H1 (cell line): ENCODE measurements at regions not wholly inside any gene's neighbourhood (a gene's known extent, or its start where the extent isn't known, plus 50 kb on each side); places are given as distances from the start of the nearest gene placed in this dataset.
A peak's percentile ranks its signal among the peaks of the same experiment; 100 is the strongest.

ENCODE experiments used
- CTCF ChIA-PET: fragments of 300-600 bp; sonication (Branson Sonifier 250); formaldehyde crosslinking; loops from one replicate; lab custom pipeline; 2021; ENCODE audit not compliant: partially characterized antibody; lab: Charles Lee
- POLR2A ChIA-PET: fragments of 300-600 bp; sonication (Branson Sonifier 250); formaldehyde crosslinking; loops from one replicate; lab custom pipeline; 2021; ENCODE audit warnings: inconsistent platforms; ENCODE audit not compliant: partially characterized antibody; lab: Charles Lee
- DNase-seq, 2 experiments: peaks; one replicate each; pipeline versions ENCODE4 v3.0.0 to v3.0.0-alpha.2; 2010 to 2022; ENCODE audit warnings: low spot score in 2 of 2, low read depth in 1 of 2, mixed read lengths in 1 of 2
- FAIRE-seq: peaks from 2 replicates; lab custom pipeline; 2011; peaks lifted over from hg19 to GRCh38; lab: Jason Lieb, UNC
- H2AFZ ChIP-seq: 2 replicates; pipeline ENCODE4 v1.8.1; 2012; ENCODE audit warnings: low read length, inconsistent platforms
- H2AK5ac ChIP-seq: 2 replicates; pipeline ENCODE4 v1.6.1; 2013; ENCODE audit warnings: low read depth, low read length
- H2BK120ac ChIP-seq: replicated peaks from 2 replicates; pipeline ENCODE3; 2013; ENCODE audit warnings: low read depth, low read length, inconsistent platforms
- H2BK12ac ChIP-seq: 2 replicates; pipeline ENCODE4 v1.6.1; 2013; ENCODE audit warnings: low read depth, low read length
- H2BK15ac ChIP-seq: 2 replicates; pipeline ENCODE4 v1.6.1; 2013; ENCODE audit warnings: low read length
- H2BK20ac ChIP-seq: 2 replicates; pipeline ENCODE4 v1.6.1; 2013; ENCODE audit warnings: low read length
- H2BK5ac ChIP-seq: 2 replicates; pipeline ENCODE4 v1.6.1; 2013; ENCODE audit warnings: low read depth, low read length
- H3K14ac ChIP-seq: 2 replicates; pipeline ENCODE4 v1.6.1; 2013; ENCODE audit warnings: inconsistent platforms; ENCODE audit not compliant: insufficient read length
- H3K18ac ChIP-seq: 2 replicates; pipeline ENCODE4 v1.6.1; 2013; ENCODE audit warnings: low read length; ENCODE audit errors: extremely low read depth
- H3K23ac ChIP-seq: 2 replicates; pipeline ENCODE4 v1.6.1; 2013; ENCODE audit warnings: inconsistent platforms; ENCODE audit not compliant: insufficient read length
- H3K23me2 ChIP-seq: 2 replicates; pipeline ENCODE4 v1.6.1; 2013; ENCODE audit warnings: low read depth, low read length
- H3K27ac ChIP-seq: 2 replicates; pipeline ENCODE4 v1.6.1; 2011; ENCODE audit warnings: low read depth, low read length, inconsistent platforms
- H3K27me3 ChIP-seq, 4 experiments: replicated peaks in 1 of 4; 1 replicate in 1 of 4; 2 replicates in 3 of 4; pipeline versions ENCODE4 v1.6.1 to v1.8.1; 2011 to 2013; ENCODE audit warnings: low read length in 3 of 4, mild to moderate bottlenecking in 3 of 4, inconsistent platforms in 2 of 4, mixed read lengths in 2 of 4, moderate library complexity in 1 of 4; ENCODE audit not compliant: control insufficient read depth in 3 of 4, insufficient read depth in 3 of 4; ENCODE audit errors: extremely low read depth in 1 of 4
- H3K36me3 ChIP-seq, 4 experiments: 2 replicates each; pipeline versions ENCODE4 v1.6.1 to v1.8.1; 2011 to 2013; ENCODE audit warnings: mild to moderate bottlenecking in 4 of 4, low read length in 3 of 4, moderate library complexity in 2 of 4, control low read depth in 1 of 4, inconsistent platforms in 1 of 4; ENCODE audit not compliant: insufficient read depth in 4 of 4, control insufficient read depth in 2 of 4
- H3K4ac ChIP-seq: replicated peaks from 2 replicates; pipeline ENCODE3; 2013; ENCODE audit warnings: low read length, low read depth, mixed read lengths, inconsistent platforms; ENCODE audit not compliant: insufficient read length
- H3K4me1 ChIP-seq, 4 experiments: replicated peaks in 1 of 4; 1 replicate in 1 of 4; 2 replicates in 3 of 4; pipeline versions ENCODE4 v1.6.1 to v1.8.1; 2011 to 2013; ENCODE audit warnings: low read length in 3 of 4, inconsistent platforms in 2 of 4, mixed read lengths in 1 of 4; ENCODE audit not compliant: insufficient read depth in 4 of 4, control insufficient read depth in 3 of 4
- H3K4me2 ChIP-seq, 2 experiments: 2 replicates each; pipeline versions ENCODE4 v1.6.1 to v1.8.1; 2011 to 2013; ENCODE audit warnings: low read depth in 2 of 2, low read length in 2 of 2, control low read depth in 1 of 2, inconsistent platforms in 1 of 2, mild to moderate bottlenecking in 1 of 2; ENCODE audit not compliant: insufficient read depth in 1 of 2
- H3K4me3 ChIP-seq, 4 experiments: fragments of 200-600, 300-600 bp in 1 of 4; sonication (generic), shearing (Covaris generic), sonication (Bioruptor Twin) in 1 of 4; 2 replicates each; pipeline versions ENCODE4 v1.5.1 to v1.8.1; 2011 to 2016; ENCODE audit warnings: low read length in 4 of 4, low read depth in 3 of 4, control low read depth in 2 of 4, inconsistent platforms in 2 of 4, mild to moderate bottlenecking in 2 of 4, mixed read lengths in 1 of 4, moderate library complexity in 1 of 4; ENCODE audit not compliant: insufficient read depth in 2 of 4; ENCODE audit errors: extremely low read depth in 1 of 4
- H3K56ac ChIP-seq: replicated peaks from 2 replicates; pipeline ENCODE3; 2013; ENCODE audit warnings: low read depth, mild to moderate bottlenecking, mixed read lengths, low read length, inconsistent platforms; ENCODE audit not compliant: insufficient read length
- H3K79me1 ChIP-seq: 2 replicates; pipeline ENCODE4 v1.6.1; 2013; ENCODE audit warnings: low read depth, low read length, control low read depth
- H3K79me2 ChIP-seq, 2 experiments: 2 replicates each; pipeline versions ENCODE4 v1.6.1 to v1.8.1; 2012 to 2013; ENCODE audit warnings: low read length in 2 of 2, mild to moderate bottlenecking in 2 of 2, inconsistent platforms in 1 of 2; ENCODE audit not compliant: insufficient read depth in 2 of 2, control insufficient read depth in 1 of 2
- H3K9ac ChIP-seq, 4 experiments: replicated peaks in 1 of 4; 1 replicate in 1 of 4; 2 replicates in 3 of 4; pipeline versions ENCODE4 v1.6.1 to v1.8.1; 2011 to 2013; ENCODE audit warnings: low read depth in 3 of 4, low read length in 3 of 4, control low read depth in 2 of 4, mild to moderate bottlenecking in 2 of 4, moderate library complexity in 2 of 4, inconsistent platforms in 1 of 4; ENCODE audit errors: extremely low read depth in 1 of 4
- H3K9me3 ChIP-seq, 2 experiments: 2 replicates each; pipeline versions ENCODE4 v1.6.1 to v1.8.1; 2012 to 2013; ENCODE audit warnings: mild to moderate bottlenecking in 2 of 2, moderate library complexity in 2 of 2, control low read depth in 1 of 2, inconsistent platforms in 1 of 2, low read depth in 1 of 2, low read length in 1 of 2, mixed read lengths in 1 of 2; ENCODE audit not compliant: insufficient read depth in 2 of 2
- H4K20me1 ChIP-seq, 2 experiments: replicated peaks in 1 of 2; 2 replicates each; pipeline versions ENCODE3 to v1.8.1; 2011 to 2013; ENCODE audit warnings: inconsistent platforms in 2 of 2, low read length in 2 of 2, mild to moderate bottlenecking in 1 of 2; ENCODE audit not compliant: insufficient read depth in 2 of 2, control insufficient read depth in 1 of 2
- H4K5ac ChIP-seq: 2 replicates; pipeline ENCODE4 v1.6.1; 2013; ENCODE audit warnings: low read length, low read depth, mixed read lengths, inconsistent platforms; ENCODE audit not compliant: insufficient read length
- H4K8ac ChIP-seq: 2 replicates; pipeline ENCODE4 v1.8.0; 2013; ENCODE audit warnings: mild to moderate bottlenecking, moderate library complexity, low read length, inconsistent platforms; ENCODE audit not compliant: insufficient read depth; ENCODE audit errors: extremely low read depth
- H4K91ac ChIP-seq: replicated peaks from 2 replicates; pipeline ENCODE3; 2013; ENCODE audit warnings: low read length, mixed read lengths, inconsistent platforms; ENCODE audit not compliant: insufficient read length
- BACH1 ChIP-seq: IDR thresholded peaks from 2 replicates; pipeline ENCODE4 v1.6.1; 2012; ENCODE audit warnings: low read length, improper control_type of control experiment
- CBX5 ChIP-seq: fragments of 300-800, 300-1000 bp; sonication (generic); IDR thresholded peaks from 2 replicates; pipeline ENCODE4 v1.7.1; 2016; ENCODE audit warnings: antibody characterized with exemption, low read length, low read depth
- SAP30 ChIP-seq: fragments of 300-600 bp; sonication (generic); IDR thresholded peaks from 2 replicates; pipeline ENCODE4 v1.7.1; 2012; ENCODE audit warnings: low read length, moderate library complexity, mild to moderate bottlenecking, inconsistent platforms; ENCODE audit not compliant: insufficient read depth, insufficient replicate concordance
- SP1 ChIP-seq: IDR thresholded peaks from 2 replicates; pipeline ENCODE4 v1.6.1; 2011; ENCODE audit warnings: low read depth, low read length
- SP2 ChIP-seq: IDR thresholded peaks from 2 replicates; pipeline ENCODE4 v1.6.1; 2012; ENCODE audit warnings: mild to moderate bottlenecking, low read length, inconsistent platforms
- TAF1 ChIP-seq: IDR thresholded peaks from 2 replicates; pipeline ENCODE4 v1.6.1; 2011; ENCODE audit warnings: mild to moderate bottlenecking, low read depth, low read length
- WGBS, 2 experiments: shearing (Covaris generic) in 1 of 2; methylation state at CpG; one replicate each; pipeline versions ENCODE4 v1.1.6 to v1.1.7; 2013 to 2015; ENCODE audit warnings: low lambda C conversion rate in 2 of 2, mixed read lengths in 2 of 2, inconsistent platforms in 1 of 2, low coverage in 1 of 2, missing lambda C conversion rate in 1 of 2; ENCODE audit not compliant: insufficient replicate concordance in 2 of 2, insufficient coverage in 1 of 2, insufficient read length in 1 of 2; ENCODE audit errors: extremely low coverage in 1 of 2, missing lambda C conversion rate in 1 of 2; 5-methylcytosine and 5-hydroxymethylcytosine counted together
- TF ChIP-seq, protein P1 (sequence below): IDR thresholded peaks from 2 replicates; pipeline ENCODE4 v1.6.1; 2011; ENCODE audit warnings: low read depth, mild to moderate bottlenecking, low read length; ENCODE audit not compliant: insufficient read depth

DNA sequence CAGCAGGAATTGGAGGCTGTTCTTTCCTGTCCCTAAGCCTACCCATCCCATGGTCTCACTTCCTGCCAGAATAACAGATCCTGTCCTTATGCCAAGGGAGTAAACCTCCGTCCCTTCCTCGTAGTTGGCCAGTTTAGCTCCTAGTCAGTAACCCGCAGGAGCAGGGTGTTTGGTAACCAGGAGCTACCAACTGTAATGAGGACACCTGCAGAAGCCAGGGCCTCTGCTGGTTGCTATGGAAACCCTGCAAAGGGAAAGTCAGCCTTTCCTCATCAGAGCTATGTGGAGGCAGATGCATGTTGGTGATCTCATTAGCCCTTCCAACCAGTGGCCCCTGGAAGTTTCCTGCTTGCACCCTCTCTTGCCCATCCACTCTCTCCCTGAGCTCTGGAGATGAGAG is 368.2 kb upstream of the SULF2 start:
- WGBS, 2 experiments = 83% methylated on average over 3 of the region's 3 CpGs; no CpG with 5 or more reads in 1 of the 2 experiments
- no peak for DNase-seq
- no peak for FAIRE-seq

More for the DNA sequence above, 368.2 kb upstream of the SULF2 start:
- Histone ChIP-seq H2AK5ac (no peak overlapping the region; the same call in 1 of the 2 replicates), H2BK120ac (no peak overlapping the region), H3K27me3 (no peaks in the 10 kb centered on the region), H3K4me1 (peaks cover 0 to 3% (median 0%) of the 10 kb centered on the region in 4 experiments; a peak in 1 of 7 replicates), H3K56ac (no peak overlapping the region), H4K5ac (no peak overlapping the region), H4K91ac (no peak overlapping the region), H3K79me2 (no peaks in the 10 kb centered on the region), H3K9ac (no peak overlapping the region), H2BK12ac (no peak overlapping the region), H2AFZ (no peak overlapping the region), H3K36me3 (no peaks in the 10 kb centered on the region), H3K79me1 (no peaks in the 10 kb centered on the region), H4K20me1 (no peaks in the 10 kb centered on the region), H2BK20ac (no peak overlapping the region), H4K8ac (no peak overlapping the region), H3K4me3 (no peak overlapping the region), H2BK15ac (no peak overlapping the region; the same call in 1 of the 2 replicates), H3K23me2 (no peaks in the 10 kb centered on the region), H3K18ac (no peak overlapping the region), H3K4ac (no peak overlapping the region), H3K23ac (no peak overlapping the region), H3K4me2 (no peak overlapping the region), H3K27ac (0 out of 2 replicates have a peak overlapping the region, but pooled peaks have one; percentile 40), H3K9me3 (peaks cover 12 to 16% of the 10 kb centered on the region in 2 experiments), H2BK5ac (no peak overlapping the region), H3K14ac (no peak overlapping the region)
- no peak for TF ChIP-seq CBX5
- TF ChIP-seq SP2 = no peak
- no peak for TF ChIP-seq TAF1
- TF ChIP-seq SAP30 = no peak
- TF ChIP-seq SP1 = no peak
- TF ChIP-seq BACH1 = no peak
- TF ChIP-seq, protein P1, sequence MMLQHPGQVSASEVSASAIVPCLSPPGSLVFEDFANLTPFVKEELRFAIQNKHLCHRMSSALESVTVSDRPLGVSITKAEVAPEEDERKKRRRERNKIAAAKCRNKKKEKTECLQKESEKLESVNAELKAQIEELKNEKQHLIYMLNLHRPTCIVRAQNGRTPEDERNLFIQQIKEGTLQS = no peak
- ChIA-PET POLR2A (no interaction called here), CTCF (interaction anchor here (1.6 kb wide), 1 partner anchor 12 kb away, joined by 4 read pairs; no protein-coding TSS in a partner anchor)
